ENCODE measurements at regions not wholly inside any gene's neighbourhood (a gene's known extent, or its start where the extent isn't known, plus 50 kb on each side); places are given as distances from the start of the nearest gene placed in this dataset.
A peak's percentile ranks its signal among the peaks of the same experiment; 100 is the strongest.
"Not testable (repeated sequence)": the region's sequence is repeated elsewhere in the genome, so short reads cannot be mapped to it uniquely, and the experiment has no call there.

DNA sequence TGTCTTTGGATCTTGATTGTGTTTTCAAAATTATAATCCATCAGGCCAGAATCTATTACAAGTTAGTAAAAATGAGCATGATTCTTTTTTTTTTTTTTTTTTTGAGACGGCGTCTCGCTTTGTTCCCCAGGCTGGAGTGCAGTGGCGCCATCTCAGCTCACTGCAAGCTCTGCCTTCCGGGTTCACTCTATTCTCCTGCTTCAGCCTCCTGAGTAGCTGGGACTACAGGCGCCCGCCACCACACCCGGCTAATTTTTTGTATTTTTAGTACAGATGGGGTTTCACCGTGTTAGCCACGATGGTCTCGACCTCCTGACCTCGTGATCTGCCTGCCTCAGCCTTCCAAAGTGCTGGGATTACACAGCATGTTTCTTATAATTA lies 258.8 kb downstream of the ANAPC1 start:
- H3K4me3 Mint-ChIP-seq; H3K27ac ChIP-seq (ENCODE audit: low read depth, low read length); H3K27ac Mint-ChIP-seq; H3K36me3 ChIP-seq (ENCODE audit: insufficient read depth, low read length); H3K4me1 ChIP-seq (ENCODE audit: insufficient read depth, low read length); H3K27me3 ChIP-seq (ENCODE audit: insufficient read depth, low read length, poor library complexity, severe bottlenecking); POLR2A ChIA-PET; H3K27me3 Mint-ChIP-seq; H3K4me3 ChIP-seq (ENCODE audit: low read length); H3K9me3 ChIP-seq (ENCODE audit: low read length); DNase-seq; H3K4me1 Mint-ChIP-seq: not testable (repeated sequence)
- peaks cover 0 to 30% (median 5%) of the 10 kb centered on the region in 3 donors for H3K36me3 Mint-ChIP-seq
- H3K9me3 Mint-ChIP-seq: peaks cover 20 to 29% (median 28%) of the 10 kb centered on the region in 5 donors
- CTCF ChIA-PET: interaction anchor here (1.6 kb wide), 1 partner anchor 16 kb away, joined by 3 read pairs; no protein-coding TSS in a partner anchor

DNA sequence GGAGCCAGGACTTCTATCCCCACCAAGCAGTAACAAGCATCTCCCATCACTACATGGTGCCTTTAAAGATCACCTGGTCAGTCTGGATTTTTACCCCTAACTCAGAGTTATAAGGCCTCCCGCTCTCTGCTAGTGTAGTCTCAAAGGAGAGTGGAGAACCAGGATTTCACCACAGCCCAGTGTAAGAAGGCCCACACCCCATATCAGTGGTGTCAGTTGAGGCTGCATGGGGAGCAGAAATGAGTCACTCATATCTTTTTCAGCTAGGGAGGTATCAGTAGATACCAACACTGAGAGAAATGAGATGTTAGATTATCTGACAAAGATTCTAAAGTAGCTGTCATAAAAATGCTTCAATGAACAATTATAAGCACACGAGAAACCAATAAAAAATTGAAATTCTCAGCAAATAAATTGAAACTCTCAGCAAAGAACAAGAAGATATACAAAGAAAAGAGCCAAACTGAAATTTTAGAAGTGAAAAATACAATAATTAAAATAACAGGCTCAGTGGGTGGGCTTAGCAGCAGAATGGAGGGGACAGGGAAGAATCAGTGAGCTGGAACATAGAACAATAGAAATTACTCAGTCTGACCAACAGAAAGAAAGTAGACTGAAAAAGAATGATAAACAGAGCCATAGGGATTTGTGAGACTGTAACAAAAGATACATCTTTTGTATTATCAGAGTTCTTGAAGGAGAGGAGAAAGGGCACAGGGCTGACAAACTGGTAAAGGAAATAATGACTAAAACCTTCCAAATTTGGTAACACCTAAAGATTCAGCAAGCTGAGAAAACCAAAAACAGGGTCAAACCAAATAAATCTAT lies 257.7 kb downstream of the ANAPC1 start:
- Mint-ChIP-seq H3K4me3 (no peak overlapping the region), H3K36me3 (peaks cover 0 to 37% (median 5%) of the 10 kb centered on the region in 3 donors), H3K27me3 (peaks cover 3 to 7% of the 10 kb centered on the region in 2 donors), H3K9me3 (peaks cover 20 to 36% (median 32%) of the 10 kb centered on the region in 5 donors), H3K27ac (no peak overlapping the region), H3K4me1 (peaks cover 0 to 8% (median 6%) of the 10 kb centered on the region in 3 donors)
- DNase-seq: no peak
- Histone ChIP-seq H3K4me3 (ENCODE audit: low read length) (no peak overlapping the region), H3K27ac (ENCODE audit: low read depth, low read length) (no peak overlapping the region), H3K4me1 (ENCODE audit: insufficient read depth, low read length) (no peaks in the 10 kb centered on the region), H3K36me3 (ENCODE audit: insufficient read depth, low read length) (no peaks in the 10 kb centered on the region), H3K27me3 (ENCODE audit: insufficient read depth, low read length, poor library complexity, severe bottlenecking) (no peaks in the 10 kb centered on the region), H3K9me3 (ENCODE audit: low read length) (no peaks in the 10 kb centered on the region)
- CTCF ChIA-PET: interaction anchor here (1.6 kb wide), 1 partner anchor 14 kb away, joined by 3 read pairs; no protein-coding TSS in a partner anchor
- POLR2A ChIA-PET: no interaction called here

DNA sequence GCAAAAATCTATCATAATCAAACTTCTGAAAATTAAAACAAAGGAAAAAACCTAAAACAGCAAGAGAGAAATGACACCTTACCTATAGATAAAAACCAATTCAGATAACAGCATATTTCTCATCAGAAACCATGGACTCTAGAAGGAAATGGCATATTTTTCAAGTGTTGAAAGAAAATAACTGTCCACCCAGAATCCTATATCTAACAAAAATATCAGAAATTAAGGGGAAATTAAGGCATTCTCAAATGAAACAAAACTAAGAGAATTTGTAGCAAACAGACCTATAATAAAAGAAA lies 257.2 kb downstream of the ANAPC1 start:
- no peaks in the 10 kb centered on the region for H3K4me1 ChIP-seq (ENCODE audit: insufficient read depth, low read length)
- no peak overlapping the region for H3K4me3 ChIP-seq (ENCODE audit: low read length)
- CTCF ChIA-PET: no interaction called here
- peaks cover 20 to 37% (median 32%) of the 10 kb centered on the region in 5 donors for H3K9me3 Mint-ChIP-seq
- H3K36me3 Mint-ChIP-seq: peaks cover 0 to 41% (median 5%) of the 10 kb centered on the region in 3 donors
- H3K27ac Mint-ChIP-seq: no peak overlapping the region
- no peak overlapping the region for H3K4me3 Mint-ChIP-seq
- no peaks in the 10 kb centered on the region for H3K36me3 ChIP-seq (ENCODE audit: insufficient read depth, low read length)
- peaks cover 3 to 7% of the 10 kb centered on the region in 2 donors for H3K27me3 Mint-ChIP-seq
- no peaks in the 10 kb centered on the region for H3K27me3 ChIP-seq (ENCODE audit: insufficient read depth, low read length, poor library complexity, severe bottlenecking)
- POLR2A ChIA-PET: no interaction called here
- no peak for DNase-seq
- H3K9me3 ChIP-seq (ENCODE audit: low read length): no peaks in the 10 kb centered on the region
- H3K4me1 Mint-ChIP-seq: peaks cover 0 to 8% (median 6%) of the 10 kb centered on the region in 3 donors
- H3K27ac ChIP-seq (ENCODE audit: low read depth, low read length): no peak overlapping the region

DNA sequence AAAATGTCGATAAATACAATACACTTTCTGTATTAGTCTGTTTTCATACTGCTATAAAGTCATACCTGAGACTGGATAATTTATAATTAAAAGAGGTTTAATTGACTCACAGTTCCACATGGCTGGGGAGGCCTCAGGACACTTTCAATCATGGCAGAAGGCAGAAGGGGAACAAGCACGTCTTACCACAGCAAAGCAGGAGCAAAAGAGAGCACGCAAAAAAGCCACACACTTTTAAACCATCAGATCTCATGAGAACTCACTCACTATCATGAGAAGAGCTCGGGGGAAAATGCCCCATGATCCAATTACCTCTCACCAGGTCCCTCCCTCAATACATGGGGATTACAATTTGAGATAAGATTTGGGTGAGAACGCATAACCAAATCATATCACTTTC lies 256.7 kb downstream of the ANAPC1 start:
- POLR2A ChIA-PET: no interaction called here
- no peak overlapping the region for H3K4me3 ChIP-seq (ENCODE audit: low read length)
- H3K36me3 Mint-ChIP-seq: peaks cover 0 to 41% (median 5%) of the 10 kb centered on the region in 3 donors
- H3K36me3 ChIP-seq (ENCODE audit: insufficient read depth, low read length): no peaks in the 10 kb centered on the region
- no peaks in the 10 kb centered on the region for H3K9me3 ChIP-seq (ENCODE audit: low read length)
- H3K4me1 ChIP-seq (ENCODE audit: insufficient read depth, low read length): no peaks in the 10 kb centered on the region
- DNase-seq: no peak
- no peak overlapping the region for H3K27ac ChIP-seq (ENCODE audit: low read depth, low read length)
- peaks cover 3 to 7% of the 10 kb centered on the region in 2 donors for H3K27me3 Mint-ChIP-seq
- H3K4me1 Mint-ChIP-seq: peaks cover 0 to 8% (median 7%) of the 10 kb centered on the region in 3 donors
- H3K9me3 Mint-ChIP-seq: peaks cover 20 to 37% (median 32%) of the 10 kb centered on the region in 5 donors
- H3K27me3 ChIP-seq (ENCODE audit: insufficient read depth, low read length, poor library complexity, severe bottlenecking): no peaks in the 10 kb centered on the region
- H3K4me3 Mint-ChIP-seq: no peak overlapping the region
- H3K27ac Mint-ChIP-seq: no peak overlapping the region
- CTCF ChIA-PET: no interaction called here

DNA sequence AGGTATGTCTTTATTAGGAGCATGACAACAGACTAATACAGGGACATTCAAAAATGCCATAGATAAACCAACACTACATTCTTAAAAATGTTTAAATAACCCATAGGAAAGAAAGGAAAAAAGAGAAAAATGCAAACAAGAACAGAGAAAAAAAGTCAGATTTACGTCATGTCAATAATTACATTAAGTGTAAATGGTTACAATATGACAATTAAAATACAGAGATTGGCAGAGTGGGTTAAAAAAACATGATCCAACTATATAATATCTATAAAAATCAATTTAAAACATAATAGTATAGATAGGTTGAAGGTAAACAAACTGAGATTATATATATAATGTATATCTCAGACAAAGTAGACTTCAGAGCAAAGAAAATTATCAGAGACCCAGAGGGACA lies 255.8 kb downstream of the ANAPC1 start:
- Mint-ChIP-seq H3K4me3 (no peak overlapping the region), H3K9me3 (peaks cover 20 to 37% (median 32%) of the 10 kb centered on the region in 5 donors), H3K36me3 (peaks cover 0 to 41% (median 5%) of the 10 kb centered on the region in 3 donors), H3K27me3 (peaks cover 4 to 9% of the 10 kb centered on the region in 2 donors), H3K4me1 (peaks cover 5 to 18% (median 17%) of the 10 kb centered on the region in 3 donors), H3K27ac (no peak overlapping the region)
- Histone ChIP-seq H3K27me3 (ENCODE audit: insufficient read depth, low read length, poor library complexity, severe bottlenecking) (no peaks in the 10 kb centered on the region), H3K4me1 (ENCODE audit: insufficient read depth, low read length) (no peaks in the 10 kb centered on the region), H3K9me3 (ENCODE audit: low read length) (no peaks in the 10 kb centered on the region), H3K4me3 (ENCODE audit: low read length) (no peak overlapping the region), H3K27ac (ENCODE audit: low read depth, low read length) (no peak overlapping the region), H3K36me3 (ENCODE audit: insufficient read depth, low read length) (no peaks in the 10 kb centered on the region)
- ChIA-PET POLR2A (no interaction called here), CTCF (no interaction called here)
- no peak for DNase-seq

DNA sequence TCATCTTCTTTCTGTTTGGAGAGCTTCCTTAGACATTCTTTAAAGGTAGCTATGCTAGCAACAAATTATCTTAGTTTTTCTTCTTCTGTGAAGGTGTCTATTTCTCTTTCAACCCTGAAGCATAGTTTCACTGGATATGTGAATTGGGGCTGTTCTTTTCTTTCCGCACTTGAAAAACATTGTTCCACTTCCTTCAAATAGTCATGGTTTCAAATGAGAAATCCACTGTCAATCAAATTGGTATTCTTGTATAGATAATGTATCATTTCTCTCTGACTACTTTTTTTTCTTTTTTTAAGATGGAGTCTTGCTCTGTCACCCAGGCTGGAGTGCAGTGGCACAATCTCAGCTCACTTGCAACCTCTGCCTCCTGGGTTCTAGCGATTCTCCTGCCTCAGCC lies 254.0 kb downstream of the ANAPC1 start:
- Mint-ChIP-seq H3K27me3 (peaks cover 6 to 10% of the 10 kb centered on the region in 2 donors), H3K36me3 (peaks cover 0 to 41% (median 2%) of the 10 kb centered on the region in 3 donors), H3K9me3 (peaks cover 20 to 37% (median 32%) of the 10 kb centered on the region in 5 donors), H3K27ac (no peak overlapping the region), H3K4me3 (no peak overlapping the region), H3K4me1 (peaks cover 7 to 22% (median 15%) of the 10 kb centered on the region in 3 donors)
- ChIA-PET CTCF (no interaction called here), POLR2A (no interaction called here)
- no peaks in the 10 kb centered on the region for H3K27me3 ChIP-seq (ENCODE audit: insufficient read depth, low read length, poor library complexity, severe bottlenecking)
- DNase-seq: no peak
- no peaks in the 10 kb centered on the region for H3K36me3 ChIP-seq (ENCODE audit: insufficient read depth, low read length)
- H3K4me1 ChIP-seq (ENCODE audit: insufficient read depth, low read length): no peaks in the 10 kb centered on the region
- no peaks in the 10 kb centered on the region for H3K9me3 ChIP-seq (ENCODE audit: low read length)
- no peak overlapping the region for H3K27ac ChIP-seq (ENCODE audit: low read depth, low read length)
- no peak overlapping the region for H3K4me3 ChIP-seq (ENCODE audit: low read length)

DNA sequence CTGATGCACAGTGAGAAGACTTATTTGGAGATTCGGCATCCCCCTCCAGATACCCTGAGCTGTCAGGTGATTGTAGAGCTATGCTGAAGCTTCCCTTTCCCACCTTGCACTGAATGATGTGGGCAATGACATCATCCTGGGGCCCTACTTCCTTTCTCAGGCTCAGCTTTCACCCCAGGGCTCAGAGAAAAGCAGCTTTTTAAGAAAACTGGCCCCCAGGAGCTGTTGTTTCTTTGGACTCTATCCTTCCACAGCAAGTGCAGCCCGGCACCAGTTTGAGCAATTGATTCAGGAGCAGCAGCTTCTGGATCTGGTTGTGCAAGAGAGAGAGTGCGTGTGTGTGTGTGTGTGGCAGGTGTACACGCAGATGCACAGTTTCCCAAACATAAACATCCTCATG lies 251.3 kb downstream of the ANAPC1 start:
- H3K4me3 ChIP-seq (ENCODE audit: low read length): no peak overlapping the region
- Mint-ChIP-seq H3K27ac (peak overlapping the region in 4 of 8 donors; percentile 29 to 65 (median 42)), H3K27me3 (peaks cover 4 to 16% of the 10 kb centered on the region in 2 donors), H3K36me3 (peaks cover 0 to 22% (median 2%) of the 10 kb centered on the region in 3 donors), H3K4me3 (no peak overlapping the region), H3K9me3 (peaks cover 14 to 29% (median 26%) of the 10 kb centered on the region in 5 donors), H3K4me1 (peaks cover 7 to 22% (median 14%) of the 10 kb centered on the region in 3 donors)
- ChIA-PET CTCF (no interaction called here), POLR2A (no interaction called here)
- DNase-seq: no peak
- no peak overlapping the region for H3K27ac ChIP-seq (ENCODE audit: low read depth, low read length)
- H3K9me3 ChIP-seq (ENCODE audit: low read length): no peaks in the 10 kb centered on the region
- no peaks in the 10 kb centered on the region for H3K36me3 ChIP-seq (ENCODE audit: insufficient read depth, low read length)
- no peaks in the 10 kb centered on the region for H3K27me3 ChIP-seq (ENCODE audit: insufficient read depth, low read length, poor library complexity, severe bottlenecking)
- no peaks in the 10 kb centered on the region for H3K4me1 ChIP-seq (ENCODE audit: insufficient read depth, low read length)

DNA sequence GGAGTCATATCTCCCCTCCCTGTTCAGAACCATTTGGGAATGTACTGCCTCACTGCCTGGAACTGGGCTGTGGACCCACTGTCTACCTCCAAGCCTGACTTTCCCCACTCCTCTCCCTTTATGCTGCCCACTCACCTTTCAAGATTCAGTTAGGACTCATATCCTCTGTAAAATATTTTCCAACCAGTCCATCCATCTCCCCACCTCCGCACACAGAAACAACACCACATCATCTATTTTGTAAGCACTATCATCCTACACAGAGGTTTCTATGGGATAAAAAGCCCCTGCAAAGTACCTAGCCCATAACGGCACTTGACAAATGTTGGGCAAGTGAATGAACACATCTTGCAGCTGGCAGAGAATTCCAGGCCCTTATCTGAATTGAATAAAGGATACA lies 250.8 kb downstream of the ANAPC1 start:
- CTCF ChIA-PET: no interaction called here
- POLR2A ChIA-PET: no interaction called here
- Histone ChIP-seq H3K27me3 (ENCODE audit: insufficient read depth, low read length, poor library complexity, severe bottlenecking) (no peaks in the 10 kb centered on the region), H3K9me3 (ENCODE audit: low read length) (no peaks in the 10 kb centered on the region), H3K36me3 (ENCODE audit: insufficient read depth, low read length) (no peaks in the 10 kb centered on the region), H3K4me1 (ENCODE audit: insufficient read depth, low read length) (no peaks in the 10 kb centered on the region), H3K4me3 (ENCODE audit: low read length) (no peak overlapping the region), H3K27ac (ENCODE audit: low read depth, low read length) (no peak overlapping the region)
- H3K36me3 Mint-ChIP-seq: peaks cover 0 to 25% (median 2%) of the 10 kb centered on the region in 3 donors
- H3K27ac Mint-ChIP-seq: peak overlapping the region in 4 of 8 donors; percentile 2 to 49 (median 36)
- DNase-seq: no peak
- H3K9me3 Mint-ChIP-seq: peaks cover 10 to 28% (median 24%) of the 10 kb centered on the region in 5 donors
- peaks cover 7 to 22% (median 14%) of the 10 kb centered on the region in 3 donors for H3K4me1 Mint-ChIP-seq
- no peak overlapping the region for H3K4me3 Mint-ChIP-seq
- H3K27me3 Mint-ChIP-seq: peaks cover 4 to 17% of the 10 kb centered on the region in 2 donors

All from CD8-positive, alpha-beta memory T cell (primary cell).